ENCODE measurements at regions not wholly inside any gene's neighbourhood (a gene's known extent, or its start where the extent isn't known, plus 50 kb on each side); places are given as distances from the start of the nearest gene placed in this dataset.

- no peaks in the 10 kb centered on the region for H4K20me1 ChIP-seq (ENCODE audit: insufficient read depth)
- no peaks in the 10 kb centered on the region for H3K36me3 ChIP-seq (ENCODE audit: insufficient read depth, low read length)
- H3K9me3 ChIP-seq (ENCODE audit: low read length), result no peaks in the 10 kb centered on the region
- no peak overlapping the region for H2AFZ ChIP-seq (ENCODE audit: low read depth, low read length)
- H3K27me3 ChIP-seq (ENCODE audit: insufficient read depth, low read depth, low read length), result no peaks in the 10 kb centered on the region
- H3K9me2 ChIP-seq (ENCODE audit: insufficient read depth, low read length), result no peaks in the 10 kb centered on the region
- H3K9ac ChIP-seq (ENCODE audit: low read length), result no peak overlapping the region
- no peak overlapping the region for H3K4me3 ChIP-seq (ENCODE audit: low read length)
- TF ChIP-seq POLR2AphosphoS5 (IDR thresholded peaks at IDR 0.05) (no peak), EZH2 (IDR thresholded peaks at IDR 0.05; ENCODE audit: borderline replicate concordance, insufficient read depth, low read length, poor library complexity, severe bottlenecking) (no peak), SMC3 (conservative IDR thresholded peaks at IDR 0.05; ENCODE audit: poor library complexity) (no peak), TAF1 (IDR thresholded peaks at IDR 0.05; ENCODE audit: low read depth) (no peak), EP300 (conservative IDR thresholded peaks at IDR 0.05; ENCODE audit: poor library complexity, severe bottlenecking) (no peak), MXI1 (conservative IDR thresholded peaks at IDR 0.05; ENCODE audit: poor library complexity, severe bottlenecking) (no peak), RAD21 (conservative IDR thresholded peaks at IDR 0.05) (no peak), REST (IDR thresholded peaks at IDR 0.05; ENCODE audit: borderline replicate concordance) (no peak), CTCF (IDR thresholded peaks at IDR 0.05; ENCODE audit: poor library complexity, severe bottlenecking) (no peak)
- no peak overlapping the region for H3K4me2 ChIP-seq (ENCODE audit: low read length)
- H3K79me2 ChIP-seq (replicated peaks; ENCODE audit: insufficient read depth, low read length), result no peaks in the 10 kb centered on the region
- no peaks in the 10 kb centered on the region for H3F3A ChIP-seq (ENCODE audit: insufficient read depth, low read length, poor library complexity, severe bottlenecking)
- no peak overlapping the region for H3K27ac ChIP-seq (ENCODE audit: low read length)
Observed at GRCh38 chr6:163802267-163802666, 387.7 kb downstream of the QKI start.

- TF ChIP-seq EZH2 (IDR thresholded peaks at IDR 0.05; ENCODE audit: borderline replicate concordance, insufficient read depth, low read length, poor library complexity, severe bottlenecking), result no peak
- TF ChIP-seq REST (IDR thresholded peaks at IDR 0.05; ENCODE audit: borderline replicate concordance), result no peak
- no peak for TF ChIP-seq CTCF (IDR thresholded peaks at IDR 0.05; ENCODE audit: poor library complexity, severe bottlenecking)
- TF ChIP-seq TAF1 (IDR thresholded peaks at IDR 0.05; ENCODE audit: low read depth), result no peak
- no peak for TF ChIP-seq EP300 (conservative IDR thresholded peaks at IDR 0.05; ENCODE audit: poor library complexity, severe bottlenecking)
- no peak for TF ChIP-seq RAD21 (conservative IDR thresholded peaks at IDR 0.05)
- TF ChIP-seq POLR2AphosphoS5 (IDR thresholded peaks at IDR 0.05), result no peak
- TF ChIP-seq MXI1 (conservative IDR thresholded peaks at IDR 0.05; ENCODE audit: poor library complexity, severe bottlenecking), result no peak
- TF ChIP-seq SMC3 (conservative IDR thresholded peaks at IDR 0.05; ENCODE audit: poor library complexity), result no peak
- Histone ChIP-seq H3K9me3 (ENCODE audit: low read length) (no peaks in the 10 kb centered on the region), H3K27ac (ENCODE audit: low read length) (no peak overlapping the region), H3K27me3 (ENCODE audit: insufficient read depth, low read depth, low read length) (no peaks in the 10 kb centered on the region), H3K79me2 (replicated peaks; ENCODE audit: insufficient read depth, low read length) (no peaks in the 10 kb centered on the region), H2AFZ (ENCODE audit: low read depth, low read length) (no peak overlapping the region), H3K9ac (ENCODE audit: low read length) (no peak overlapping the region), H3K36me3 (ENCODE audit: insufficient read depth, low read length) (no peaks in the 10 kb centered on the region), H4K20me1 (ENCODE audit: insufficient read depth) (no peaks in the 10 kb centered on the region), H3K4me2 (ENCODE audit: low read length) (no peak overlapping the region), H3K4me3 (ENCODE audit: low read length) (no peak overlapping the region), H3K9me2 (ENCODE audit: insufficient read depth, low read length) (no peaks in the 10 kb centered on the region), H3F3A (ENCODE audit: insufficient read depth, low read length, poor library complexity, severe bottlenecking) (no peaks in the 10 kb centered on the region)
Observed at GRCh38 chr6:163797296-163797845, 382.9 kb downstream of the QKI start.

All from neural cell (in vitro differentiated cells).